Nephron progenitor cell (in vitro differentiated cells): ENCODE measurements at regions not wholly inside any gene's neighbourhood (a gene's known extent, or its start where the extent isn't known, plus 50 kb on each side); places are given as distances from the start of the nearest gene placed in this dataset.
"Not testable (repeated sequence)": the region's sequence is repeated elsewhere in the genome, so short reads cannot be mapped to it uniquely, and the experiment has no call there.

Experiments
- DNase-seq: peaks from one replicate; pipeline ENCODE4 v3.0.0; 2021
- H3K27ac Mint-ChIP-seq: 2 replicates; pipeline ENCODE4 v1.8.0; 2021; ENCODE audit warnings: mild to moderate bottlenecking, moderate library complexity, mixed read lengths
- H3K27me3 Mint-ChIP-seq: 2 replicates; pipeline ENCODE4 v1.8.0; 2021; ENCODE audit warnings: mild to moderate bottlenecking, low read depth, mixed read lengths; ENCODE audit not compliant: poor library complexity
- H3K36me3 Mint-ChIP-seq: 2 replicates; pipeline ENCODE4 v1.8.0; 2021; ENCODE audit warnings: low read depth, mixed read lengths
- H3K4me1 Mint-ChIP-seq: 2 replicates; pipeline ENCODE4 v1.8.0; 2021; ENCODE audit warnings: mixed read lengths
- H3K4me3 Mint-ChIP-seq: 2 replicates; pipeline ENCODE4 v1.8.0; 2021; ENCODE audit warnings: mild to moderate bottlenecking, moderate library complexity, mixed read lengths
- H3K9me3 Mint-ChIP-seq: 2 replicates; pipeline ENCODE4 v1.8.0; 2021; ENCODE audit warnings: mild to moderate bottlenecking, moderate library complexity, mixed read lengths
- TF ChIP-seq, protein P1 (sequence below): fragments of 200-600 bp; sonication (generic); IDR thresholded peaks from 2 replicates; pipeline ENCODE4 v1.5.0; 2021; ENCODE audit warnings: antibody characterized with exemption

DNA sequence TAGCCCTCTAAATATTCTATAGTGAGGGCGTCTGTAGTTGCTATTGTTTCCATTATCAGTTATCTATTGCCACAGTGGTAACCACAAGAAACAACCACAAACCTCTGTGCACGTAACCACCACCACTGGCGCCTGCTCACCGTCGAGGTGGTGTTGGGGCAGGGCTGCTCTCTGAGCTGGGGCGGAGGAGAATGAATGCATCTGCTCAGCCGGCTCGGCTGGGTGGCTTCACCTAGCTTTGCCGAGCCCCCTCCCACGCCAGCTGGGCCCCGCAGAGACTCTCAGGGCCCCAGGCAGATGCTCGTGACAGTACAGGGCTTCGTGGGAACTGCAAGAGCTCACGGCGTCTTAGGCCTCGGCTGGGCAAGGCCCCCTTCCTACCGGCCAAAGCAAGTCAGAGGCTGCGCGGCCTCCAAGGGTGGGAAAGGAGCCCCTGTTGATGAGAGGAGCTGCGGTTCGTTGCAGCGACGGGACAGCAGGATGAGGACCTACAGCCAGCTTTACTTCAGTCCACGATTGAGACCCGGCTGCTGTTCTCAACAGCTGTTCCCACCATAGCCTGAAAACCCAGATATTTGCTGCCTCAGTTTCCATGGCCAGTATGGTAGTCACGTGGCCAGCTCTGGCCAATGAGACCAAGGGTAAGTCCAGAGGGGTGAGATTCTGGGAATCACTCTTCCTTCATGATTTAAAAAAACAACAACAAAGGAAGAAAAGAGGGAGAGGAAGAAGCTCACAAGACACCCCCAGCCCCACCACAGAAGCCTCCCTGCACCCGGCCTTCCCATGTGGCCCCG is 120.2 kb upstream of the AFDN start:
- peaks cover 59% of the 10 kb centered on the region for H3K4me1 Mint-ChIP-seq
- no peaks in the 10 kb centered on the region for H3K9me3 Mint-ChIP-seq
- no peaks in the 10 kb centered on the region for H3K36me3 Mint-ChIP-seq
- no peak for DNase-seq
- H3K27me3 Mint-ChIP-seq, result peaks cover 7% of the 10 kb centered on the region
- no peak overlapping the region for H3K27ac Mint-ChIP-seq
- TF ChIP-seq, protein P1, sequence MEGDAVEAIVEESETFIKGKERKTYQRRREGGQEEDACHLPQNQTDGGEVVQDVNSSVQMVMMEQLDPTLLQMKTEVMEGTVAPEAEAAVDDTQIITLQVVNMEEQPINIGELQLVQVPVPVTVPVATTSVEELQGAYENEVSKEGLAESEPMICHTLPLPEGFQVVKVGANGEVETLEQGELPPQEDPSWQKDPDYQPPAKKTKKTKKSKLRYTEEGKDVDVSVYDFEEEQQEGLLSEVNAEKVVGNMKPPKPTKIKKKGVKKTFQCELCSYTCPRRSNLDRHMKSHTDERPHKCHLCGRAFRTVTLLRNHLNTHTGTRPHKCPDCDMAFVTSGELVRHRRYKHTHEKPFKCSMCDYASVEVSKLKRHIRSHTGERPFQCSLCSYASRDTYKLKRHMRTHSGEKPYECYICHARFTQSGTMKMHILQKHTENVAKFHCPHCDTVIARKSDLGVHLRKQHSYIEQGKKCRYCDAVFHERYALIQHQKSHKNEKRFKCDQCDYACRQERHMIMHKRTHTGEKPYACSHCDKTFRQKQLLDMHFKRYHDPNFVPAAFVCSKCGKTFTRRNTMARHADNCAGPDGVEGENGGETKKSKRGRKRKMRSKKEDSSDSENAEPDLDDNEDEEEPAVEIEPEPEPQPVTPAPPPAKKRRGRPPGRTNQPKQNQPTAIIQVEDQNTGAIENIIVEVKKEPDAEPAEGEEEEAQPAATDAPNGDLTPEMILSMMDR, result no peak
- no peak overlapping the region for H3K4me3 Mint-ChIP-seq

DNA sequence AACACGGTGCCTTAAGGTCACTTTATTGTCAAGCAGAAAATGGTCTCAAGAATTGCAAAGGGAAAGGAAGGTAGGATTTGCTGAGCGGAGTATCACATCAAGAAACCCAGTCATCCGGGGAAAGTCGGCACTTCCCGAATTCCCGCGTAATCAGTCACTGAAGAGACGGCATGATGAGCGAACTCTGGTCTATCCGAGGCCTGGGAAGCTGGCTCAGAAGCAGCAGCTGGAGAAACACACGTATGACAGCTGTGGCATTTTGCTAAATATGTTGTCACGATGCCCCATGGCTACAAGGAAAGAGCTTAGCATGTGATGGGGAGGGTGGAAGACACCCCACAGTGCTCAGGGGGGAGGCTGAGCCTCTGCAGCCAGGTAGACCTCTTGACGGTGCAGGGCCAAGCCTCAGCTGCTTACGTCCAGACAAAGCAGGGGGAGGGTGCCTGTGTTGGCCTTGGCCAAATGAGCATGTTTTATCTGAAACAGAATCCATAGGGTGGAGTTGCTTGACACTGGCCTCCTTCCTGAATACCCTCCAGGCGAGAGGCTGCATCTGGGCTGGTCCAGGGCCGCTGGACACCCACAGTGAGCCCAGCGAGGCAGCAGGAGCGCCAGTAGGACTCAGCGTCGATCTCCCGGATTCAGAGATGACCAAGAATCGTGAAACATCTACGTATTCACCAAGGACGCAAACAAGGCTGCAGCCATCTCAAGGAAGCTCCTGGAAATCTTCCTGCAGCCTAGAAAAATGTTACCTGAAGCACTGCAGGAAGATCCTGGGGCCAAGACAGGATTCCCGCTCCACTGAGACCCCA is 118.8 kb upstream of the AFDN start:
- no peak for DNase-seq
- Mint-ChIP-seq H3K4me3 (no peak overlapping the region), H3K9me3 (no peaks in the 10 kb centered on the region), H3K4me1 (peaks cover 65% of the 10 kb centered on the region), H3K27me3 (peaks cover 7% of the 10 kb centered on the region), H3K27ac (peak overlapping the region; percentile 63), H3K36me3 (no peaks in the 10 kb centered on the region)
- TF ChIP-seq, protein P1, result no peak

DNA sequence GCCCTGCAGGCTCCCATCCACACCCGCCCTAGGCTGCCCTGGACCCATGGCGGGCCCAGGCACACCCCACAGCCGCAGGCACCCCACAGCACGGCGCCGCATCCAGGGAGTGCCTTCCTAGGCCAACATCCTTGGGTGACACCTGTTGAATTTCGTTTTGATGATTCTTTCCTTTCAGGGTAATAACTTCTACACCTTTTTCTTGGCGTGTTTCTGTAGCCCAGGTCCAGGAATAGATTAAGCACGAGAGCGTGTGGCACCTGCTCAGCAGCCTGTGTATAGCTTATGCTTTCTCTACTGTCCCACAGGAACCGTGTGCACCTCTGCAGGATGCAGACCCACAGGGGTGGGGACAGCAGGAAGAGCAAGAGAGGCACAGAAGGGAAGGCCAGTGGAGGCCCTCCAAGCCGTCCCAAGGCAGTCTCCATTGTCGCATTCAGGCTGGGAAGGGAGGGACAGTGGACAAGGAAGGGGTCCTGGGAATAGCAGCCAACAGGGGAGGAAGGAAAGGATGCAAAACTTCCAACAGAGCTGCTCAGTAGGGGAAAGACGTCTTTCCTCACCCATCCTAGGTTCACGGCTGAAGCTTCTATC is 118.1 kb upstream of the AFDN start:
- H3K4me3 Mint-ChIP-seq, result no peak overlapping the region
- TF ChIP-seq, protein P1, result no peak
- DNase-seq, result no peak
- H3K27me3 Mint-ChIP-seq, result peaks cover 9% of the 10 kb centered on the region
- no peaks in the 10 kb centered on the region for H3K9me3 Mint-ChIP-seq
- H3K4me1 Mint-ChIP-seq, result peaks cover 65% of the 10 kb centered on the region
- H3K36me3 Mint-ChIP-seq, result no peaks in the 10 kb centered on the region
- no peak overlapping the region for H3K27ac Mint-ChIP-seq

DNA sequence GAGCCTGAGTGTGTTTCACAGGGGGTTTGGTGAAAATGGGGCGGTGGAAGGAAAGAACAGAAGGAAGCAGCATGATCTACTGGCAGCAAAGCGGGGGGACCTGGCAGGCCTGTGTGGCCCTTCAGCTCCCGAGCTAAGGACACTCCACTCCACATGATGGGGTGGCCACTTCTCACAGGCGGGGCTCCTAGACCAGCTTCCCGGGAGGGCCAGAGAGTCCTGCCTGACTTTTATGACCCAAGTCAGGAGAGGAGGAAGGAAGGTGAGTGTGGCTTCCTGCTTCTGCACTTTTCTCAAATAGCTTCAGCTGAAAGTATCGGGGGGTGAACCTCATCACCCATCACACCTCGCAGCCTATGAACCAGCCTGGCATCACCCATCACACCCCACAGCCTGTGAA is 117.5 kb upstream of the AFDN start:
- Mint-ChIP-seq H3K9me3 (no peaks in the 10 kb centered on the region), H3K27ac (no peak overlapping the region), H3K4me1 (peaks cover 71% of the 10 kb centered on the region), H3K27me3 (peaks cover 9% of the 10 kb centered on the region), H3K36me3 (no peaks in the 10 kb centered on the region), H3K4me3 (no peak overlapping the region)
- no peak for DNase-seq
- TF ChIP-seq, protein P1, result no peak

DNA sequence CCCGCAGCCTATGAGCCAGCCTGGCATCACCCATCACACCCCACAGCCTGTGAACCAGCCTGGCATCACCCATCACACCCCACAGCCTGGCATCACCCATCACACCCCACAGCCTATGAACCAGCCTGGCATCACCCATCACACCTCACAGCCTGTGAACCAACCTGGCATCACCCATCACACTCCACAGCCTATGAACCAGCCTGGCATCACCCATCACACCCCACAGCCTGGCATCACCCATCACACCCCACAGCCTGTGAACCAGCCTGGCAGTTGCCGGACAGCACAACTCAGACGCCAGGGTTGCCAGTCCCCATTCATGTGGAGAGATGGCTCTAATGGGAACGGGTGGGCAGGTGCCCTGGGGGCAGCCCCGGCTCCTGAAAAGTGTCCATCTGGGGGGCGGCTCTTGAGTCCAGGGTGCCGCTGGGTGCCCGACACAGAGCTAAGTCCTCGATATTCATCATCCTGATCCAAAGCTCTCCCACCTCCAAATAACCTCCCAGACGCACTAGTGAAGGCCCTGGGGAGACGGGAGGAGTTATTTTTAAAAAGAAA is 116.9 kb upstream of the AFDN start:
- DNase-seq, H3K4me3 Mint-ChIP-seq, H3K36me3 Mint-ChIP-seq, H3K9me3 Mint-ChIP-seq, H3K27ac Mint-ChIP-seq, H3K27me3 Mint-ChIP-seq: not testable (repeated sequence)
- peaks cover 74% of the 10 kb centered on the region for H3K4me1 Mint-ChIP-seq

DNA sequence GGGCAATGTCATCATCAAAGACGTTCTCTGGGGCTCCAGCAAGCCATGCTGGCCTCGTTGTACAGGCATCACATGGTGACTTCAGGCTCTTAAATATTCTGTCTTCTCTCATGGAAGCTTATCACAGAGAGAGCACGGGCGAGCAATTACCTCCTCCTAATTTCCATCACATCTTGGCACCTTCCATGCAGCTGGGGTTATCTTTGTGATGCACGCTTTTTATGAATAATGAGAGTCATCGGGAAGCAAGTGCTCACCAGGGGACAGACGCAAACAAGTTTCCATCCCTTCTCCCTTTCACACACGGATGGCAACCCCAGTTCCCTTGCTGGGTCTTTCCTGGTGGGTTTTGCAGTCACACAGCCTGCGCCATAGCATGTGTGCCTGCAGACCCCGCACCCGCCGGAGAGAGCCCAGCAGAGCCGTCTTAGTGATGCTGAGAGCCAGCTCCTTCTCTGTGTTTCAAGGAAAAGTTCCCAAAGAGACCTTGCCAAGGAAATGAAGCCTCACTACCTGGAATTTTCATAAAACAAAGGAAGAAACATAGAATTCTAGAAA is 116.3 kb upstream of the AFDN start:
- no peak overlapping the region for H3K4me3 Mint-ChIP-seq
- H3K9me3 Mint-ChIP-seq, result no peaks in the 10 kb centered on the region
- peaks cover 73% of the 10 kb centered on the region for H3K4me1 Mint-ChIP-seq
- DNase-seq, result no peak
- TF ChIP-seq, protein P1, result no peak
- no peak overlapping the region for H3K27ac Mint-ChIP-seq
- H3K27me3 Mint-ChIP-seq, result peaks cover 9% of the 10 kb centered on the region
- no peaks in the 10 kb centered on the region for H3K36me3 Mint-ChIP-seq
